Mesendoderm (in vitro differentiated cells): ENCODE measurements at regions not wholly inside any gene's neighbourhood (a gene's known extent, or its start where the extent isn't known, plus 50 kb on each side); places are given as distances from the start of the nearest gene placed in this dataset.

Experiments
- DNase-seq: peaks from one replicate; pipeline ENCODE4 v3.0.0; 2013
- H2AK5ac ChIP-seq: 2 replicates; pipeline ENCODE4 v1.6.1; 2013; ENCODE audit warnings: low read length, inconsistent platforms
- H2BK120ac ChIP-seq: 2 replicates; pipeline ENCODE4 v1.6.1; 2013; ENCODE audit warnings: low read depth, mild to moderate bottlenecking, low read length, moderate library complexity, mixed read lengths
- H2BK15ac ChIP-seq: replicated peaks from 2 replicates; pipeline ENCODE4 v1.6.1; 2013; ENCODE audit warnings: low read depth, mild to moderate bottlenecking, moderate library complexity
- H2BK5ac ChIP-seq: 2 replicates; pipeline ENCODE4 v1.6.1; 2013; ENCODE audit warnings: low read length, inconsistent platforms
- H3K18ac ChIP-seq: 2 replicates; pipeline ENCODE4 v1.6.1; 2013; ENCODE audit warnings: mild to moderate bottlenecking, low read length, mixed read lengths
- H3K23ac ChIP-seq: one replicate; pipeline ENCODE4 v1.6.1; 2013; ENCODE audit warnings: low read length
- H3K27ac ChIP-seq: 2 replicates; pipeline ENCODE4 v1.5.1; 2013; ENCODE audit warnings: low read depth, mild to moderate bottlenecking, inconsistent platforms, low read length, moderate library complexity
- H3K27me3 ChIP-seq: 2 replicates; pipeline ENCODE4 v1.6.1; 2013; ENCODE audit warnings: low read length, control low read depth, mild to moderate bottlenecking, inconsistent platforms; ENCODE audit not compliant: insufficient read depth, poor library complexity
- H3K36me3 ChIP-seq: 2 replicates; pipeline ENCODE4 v1.6.1; 2013; ENCODE audit warnings: low read length, inconsistent platforms; ENCODE audit not compliant: control insufficient read depth, insufficient read depth
- H3K4ac ChIP-seq: one replicate; pipeline ENCODE4 v1.6.1; 2013; ENCODE audit warnings: low read depth, mild to moderate bottlenecking, low read length, moderate library complexity
- H3K4me1 ChIP-seq: 2 replicates; pipeline ENCODE4 v1.6.1; 2013; ENCODE audit warnings: low read depth, low read length, inconsistent platforms; ENCODE audit not compliant: control insufficient read depth
- H3K4me2 ChIP-seq: 2 replicates; pipeline ENCODE4 v1.6.1; 2013; ENCODE audit warnings: low read length
- H3K4me3 ChIP-seq: 2 replicates; pipeline ENCODE4 v1.5.1; 2013; ENCODE audit warnings: mild to moderate bottlenecking, low read length
- H3K56ac ChIP-seq: one replicate; pipeline ENCODE4 v1.6.1; 2013; ENCODE audit warnings: low read length
- H3K79me1 ChIP-seq: 2 replicates; pipeline ENCODE4 v1.6.1; 2013; ENCODE audit warnings: low read length, inconsistent platforms
- H3K79me2 ChIP-seq: 2 replicates; pipeline ENCODE4 v1.6.1; 2013; ENCODE audit warnings: mild to moderate bottlenecking, low read length; ENCODE audit not compliant: control insufficient read depth, insufficient read depth
- H3K9ac ChIP-seq: 2 replicates; pipeline ENCODE4 v1.6.1; 2013; ENCODE audit warnings: low read length, inconsistent platforms
- H4K5ac ChIP-seq: one replicate; pipeline ENCODE4 v1.6.1; 2013; ENCODE audit warnings: low read length
- H4K8ac ChIP-seq: one replicate; pipeline ENCODE4 v1.6.1; 2013; ENCODE audit warnings: low read depth, mild to moderate bottlenecking, control low read depth, low read length, moderate library complexity
- WGBS: extraction: QIAGEN DNeasy Blood & Tissue Kit; methylation state at CpG from one replicate; pipeline ENCODE4 v1.1.7; 2013; ENCODE audit warnings: low lambda C conversion rate, missing lambda C conversion rate; ENCODE audit not compliant: insufficient coverage; ENCODE audit errors: extremely low coverage; 5-methylcytosine and 5-hydroxymethylcytosine counted together

- Histone ChIP-seq H3K18ac (no peak overlapping the region), H4K8ac (no peak overlapping the region), H2BK15ac (no peak overlapping the region), H3K27me3 (no peaks in the 10 kb centered on the region), H3K23ac (no peak overlapping the region), H3K56ac (no peak overlapping the region), H3K4me1 (no peaks in the 10 kb centered on the region), H3K27ac (no peak overlapping the region), H3K9ac (no peak overlapping the region), H3K4me3 (no peak overlapping the region), H2BK5ac (no peak overlapping the region), H3K4me2 (no peak overlapping the region), H3K36me3 (no peaks in the 10 kb centered on the region), H2AK5ac (no peak overlapping the region), H4K5ac (no peak overlapping the region), H3K79me2 (no peaks in the 10 kb centered on the region), H3K79me1 (no peaks in the 10 kb centered on the region), H3K4ac (no peak overlapping the region), H2BK120ac (no peak overlapping the region)
- no CpG with 5 or more reads among the region's 1 CpG for WGBS
- DNase-seq, result peak; percentile 66
These were observed 665.6 kb upstream of the PRKX start for GRCh38 chrX:4379071-4379470.

- Histone ChIP-seq H3K79me2 (no peaks in the 10 kb centered on the region), H3K56ac (no peak overlapping the region), H2AK5ac (no peak overlapping the region), H3K9ac (no peak overlapping the region), H3K27me3 (no peaks in the 10 kb centered on the region), H2BK5ac (no peak overlapping the region), H3K4me3 (no peak overlapping the region), H3K18ac (no peak overlapping the region), H4K8ac (no peak overlapping the region), H3K27ac (no peak overlapping the region), H3K4me1 (no peaks in the 10 kb centered on the region), H2BK120ac (no peak overlapping the region), H3K36me3 (no peaks in the 10 kb centered on the region), H3K4me2 (no peak overlapping the region), H3K4ac (no peak overlapping the region), H4K5ac (no peak overlapping the region), H3K23ac (no peak overlapping the region), H2BK15ac (no peak overlapping the region), H3K79me1 (no peaks in the 10 kb centered on the region)
- DNase-seq, result no peak
- no CpG with 5 or more reads among the region's 8 CpGs for WGBS
These were observed 660.3 kb upstream of the PRKX start for GRCh38 chrX:4373791-4374190.

GRCh38 chrX:4358577-4358976 is 645.1 kb upstream of the PRKX start:
- Histone ChIP-seq H3K4me1 (no peaks in the 10 kb centered on the region), H2AK5ac (no peak overlapping the region), H3K4ac (no peak overlapping the region), H3K4me2 (no peak overlapping the region), H4K5ac (no peak overlapping the region), H3K18ac (no peak overlapping the region), H2BK5ac (no peak overlapping the region), H2BK15ac (no peak overlapping the region), H3K27ac (no peak overlapping the region), H3K27me3 (no peaks in the 10 kb centered on the region), H3K79me2 (no peaks in the 10 kb centered on the region), H2BK120ac (no peak overlapping the region), H3K4me3 (no peak overlapping the region), H3K79me1 (no peaks in the 10 kb centered on the region), H3K36me3 (no peaks in the 10 kb centered on the region), H3K56ac (no peak overlapping the region), H3K23ac (no peak overlapping the region), H4K8ac (no peak overlapping the region), H3K9ac (no peak overlapping the region)
- no CpG with 5 or more reads among the region's 3 CpGs for WGBS
- DNase-seq, result no peak

GRCh38 chrX:4322916-4323315 is 609.5 kb upstream of the PRKX start:
- H3K4me1 ChIP-seq, result no peaks in the 10 kb centered on the region
- H3K4me3 ChIP-seq, result no peak overlapping the region
- H3K23ac ChIP-seq, result no peak overlapping the region
- H3K27ac ChIP-seq, result no peak overlapping the region
- H3K18ac ChIP-seq, result no peak overlapping the region
- no peaks in the 10 kb centered on the region for H3K27me3 ChIP-seq
- WGBS, result no CpG with 5 or more reads among the region's 5 CpGs
- no peak overlapping the region for H2BK15ac ChIP-seq
- H3K4me2 ChIP-seq, result no peak overlapping the region
- no peak overlapping the region for H2BK120ac ChIP-seq
- no peak overlapping the region for H4K5ac ChIP-seq
- no peaks in the 10 kb centered on the region for H3K79me1 ChIP-seq
- no peak overlapping the region for H2AK5ac ChIP-seq
- H3K36me3 ChIP-seq, result no peaks in the 10 kb centered on the region
- H3K9ac ChIP-seq, result no peak overlapping the region
- H4K8ac ChIP-seq, result no peak overlapping the region
- H3K79me2 ChIP-seq, result no peaks in the 10 kb centered on the region
- no peak overlapping the region for H2BK5ac ChIP-seq
- no peak overlapping the region for H3K4ac ChIP-seq
- no peak for DNase-seq
- H3K56ac ChIP-seq, result no peak overlapping the region

- no peak overlapping the region for H3K23ac ChIP-seq
- no peak overlapping the region for H3K27ac ChIP-seq
- H3K4me1 ChIP-seq, result no peaks in the 10 kb centered on the region
- H4K5ac ChIP-seq, result no peak overlapping the region
- no peaks in the 10 kb centered on the region for H3K27me3 ChIP-seq
- no peak overlapping the region for H3K4me3 ChIP-seq
- no peak overlapping the region for H3K9ac ChIP-seq
- no peak overlapping the region for H2BK120ac ChIP-seq
- no peaks in the 10 kb centered on the region for H3K79me1 ChIP-seq
- DNase-seq, result peak; percentile 66
- H3K56ac ChIP-seq, result no peak overlapping the region
- no peaks in the 10 kb centered on the region for H3K36me3 ChIP-seq
- no peak overlapping the region for H3K4me2 ChIP-seq
- no peak overlapping the region for H2BK15ac ChIP-seq
- no peak overlapping the region for H2AK5ac ChIP-seq
- H4K8ac ChIP-seq, result no peak overlapping the region
- no peak overlapping the region for H3K18ac ChIP-seq
- H2BK5ac ChIP-seq, result no peak overlapping the region
- WGBS, result no CpG with 5 or more reads among the region's 9 CpGs
- H3K79me2 ChIP-seq, result no peaks in the 10 kb centered on the region
- no peak overlapping the region for H3K4ac ChIP-seq
These were observed 607.0 kb upstream of the PRKX start for GRCh38 chrX:4320436-4320947.

GRCh38 chrX:4315891-4316290 is 602.4 kb upstream of the PRKX start:
- H2BK120ac ChIP-seq, result no peak overlapping the region
- no peak overlapping the region for H2AK5ac ChIP-seq
- peak; percentile 9 for DNase-seq
- H3K27me3 ChIP-seq, result no peaks in the 10 kb centered on the region
- no peaks in the 10 kb centered on the region for H3K4me1 ChIP-seq
- no peaks in the 10 kb centered on the region for H3K36me3 ChIP-seq
- no peak overlapping the region for H3K27ac ChIP-seq
- H2BK15ac ChIP-seq, result no peak overlapping the region
- H3K4me3 ChIP-seq, result no peak overlapping the region
- no peak overlapping the region for H3K18ac ChIP-seq
- H3K79me2 ChIP-seq, result no peaks in the 10 kb centered on the region
- no peak overlapping the region for H4K8ac ChIP-seq
- H3K79me1 ChIP-seq, result no peaks in the 10 kb centered on the region
- no peak overlapping the region for H3K4ac ChIP-seq
- no peak overlapping the region for H3K56ac ChIP-seq
- WGBS, result no CpG with 5 or more reads among the region's 2 CpGs
- H3K23ac ChIP-seq, result no peak overlapping the region
- no peak overlapping the region for H3K4me2 ChIP-seq
- H4K5ac ChIP-seq, result no peak overlapping the region
- H3K9ac ChIP-seq, result no peak overlapping the region
- no peak overlapping the region for H2BK5ac ChIP-seq
